Ovary (tissue), 3 donors: ENCODE measurements at regions not wholly inside any gene's neighbourhood (a gene's known extent, or its start where the extent isn't known, plus 50 kb on each side); places are given as distances from the start of the nearest gene placed in this dataset.

ENCODE experiments used
- CTCF ChIP-seq, 3 donors: fragments of 450-650 bp in 2 of 3; fragments of 200-600 bp in 1 of 3; IDR thresholded peaks; one replicate each; pipeline versions ENCODE4 v1.5.1 to v1.8.0; 2016 to 2022; ENCODE audit warnings: antibody characterized with exemption in 3 of 3, mild to moderate bottlenecking in 1 of 3
- EP300 ChIP-seq: sonication (generic); formaldehyde crosslinking; IDR thresholded peaks from one replicate; pipeline ENCODE4 v1.6.1; 2017; ENCODE audit warnings: antibody characterized with exemption
- POLR2A ChIP-seq: fragments of 450-650 bp; IDR thresholded peaks from one replicate; pipeline ENCODE4 v1.6.1; 2017; ENCODE audit warnings: antibody characterized with exemption, mild to moderate bottlenecking, moderate library complexity
- donor health status: DM: no; HTN: no; CAD: no.

DNA sequence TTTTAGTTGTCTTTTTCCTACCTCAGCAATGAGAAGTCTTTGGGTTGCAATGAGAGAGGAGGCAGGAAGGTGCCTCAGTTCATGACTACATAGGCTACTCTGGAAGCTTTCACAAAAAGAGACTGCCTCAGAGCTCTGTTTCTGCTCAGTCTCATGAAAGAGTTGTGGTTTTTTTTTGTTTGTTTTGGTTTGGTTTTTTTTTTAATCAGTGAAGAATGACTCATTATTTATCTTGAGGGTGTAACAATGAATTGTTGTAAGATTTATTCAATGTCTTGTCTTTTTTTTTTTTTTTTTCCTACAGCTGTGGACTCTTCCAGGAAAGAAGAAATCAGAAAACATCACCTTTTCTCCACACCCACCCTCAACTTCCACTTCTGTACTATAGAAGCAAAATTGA is 67.5 kb upstream of the CXCL13 start:
- TF ChIP-seq EP300 (no peak), CTCF (IDR thresholded peaks at IDR 0.05) (no peak), POLR2A (no peak)
